ENCODE measurements at regions not wholly inside any gene's neighbourhood (a gene's known extent, or its start where the extent isn't known, plus 50 kb on each side); places are given as distances from the start of the nearest gene placed in this dataset.

DNA sequence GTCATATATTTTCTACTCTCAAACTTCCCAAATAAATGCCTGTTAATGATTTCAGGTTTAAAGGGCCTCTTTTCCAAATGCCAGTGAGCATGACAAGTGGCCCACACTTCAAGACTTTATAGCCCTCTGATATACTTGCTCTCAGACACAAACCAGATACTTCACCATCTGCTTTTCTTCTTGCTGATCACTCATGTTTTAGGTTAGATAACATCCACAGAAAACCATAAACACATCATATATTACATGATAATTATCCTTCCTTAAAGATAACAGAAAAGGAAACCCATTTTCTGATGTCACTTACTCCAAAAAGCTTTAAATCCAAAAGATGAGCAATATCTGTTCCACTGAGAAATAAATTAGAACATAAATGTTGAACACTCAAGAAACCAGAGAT lies 723.5 kb downstream of the LTN1 start:
- CTCF ChIA-PET = no interaction called here
- no peak for DNase-seq
- H3K36me3 Mint-ChIP-seq (ENCODE audit: insufficient read depth, unreplicated experiment) = no peaks in the 10 kb centered on the region
- intact Hi-C loops (cut with micrococcal nuclease; ENCODE audit: unreplicated experiment) = no loop called here
- TF ChIP-seq, protein P1, sequence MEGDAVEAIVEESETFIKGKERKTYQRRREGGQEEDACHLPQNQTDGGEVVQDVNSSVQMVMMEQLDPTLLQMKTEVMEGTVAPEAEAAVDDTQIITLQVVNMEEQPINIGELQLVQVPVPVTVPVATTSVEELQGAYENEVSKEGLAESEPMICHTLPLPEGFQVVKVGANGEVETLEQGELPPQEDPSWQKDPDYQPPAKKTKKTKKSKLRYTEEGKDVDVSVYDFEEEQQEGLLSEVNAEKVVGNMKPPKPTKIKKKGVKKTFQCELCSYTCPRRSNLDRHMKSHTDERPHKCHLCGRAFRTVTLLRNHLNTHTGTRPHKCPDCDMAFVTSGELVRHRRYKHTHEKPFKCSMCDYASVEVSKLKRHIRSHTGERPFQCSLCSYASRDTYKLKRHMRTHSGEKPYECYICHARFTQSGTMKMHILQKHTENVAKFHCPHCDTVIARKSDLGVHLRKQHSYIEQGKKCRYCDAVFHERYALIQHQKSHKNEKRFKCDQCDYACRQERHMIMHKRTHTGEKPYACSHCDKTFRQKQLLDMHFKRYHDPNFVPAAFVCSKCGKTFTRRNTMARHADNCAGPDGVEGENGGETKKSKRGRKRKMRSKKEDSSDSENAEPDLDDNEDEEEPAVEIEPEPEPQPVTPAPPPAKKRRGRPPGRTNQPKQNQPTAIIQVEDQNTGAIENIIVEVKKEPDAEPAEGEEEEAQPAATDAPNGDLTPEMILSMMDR (IDR thresholded peaks at IDR 0.05; ENCODE audit: insufficient read depth in 1 of 2, low read depth in 1 of 2, low read length in 1 of 2, severe bottlenecking in 1 of 2, unreplicated experiment in 1 of 2) = no peak
- POLR2A ChIA-PET = no interaction called here
- no peaks in the 10 kb centered on the region for H3K4me1 ChIP-seq
- no peaks in the 10 kb centered on the region for H3K27me3 Mint-ChIP-seq (ENCODE audit: insufficient read depth, unreplicated experiment)
- H3K36me3 ChIP-seq (ENCODE audit: control insufficient read depth, insufficient read depth, low read length) = no peaks in the 10 kb centered on the region
- no peak overlapping the region for H3K4me3 Mint-ChIP-seq (ENCODE audit: unreplicated experiment)
- no TSS peak for BruUV-seq (replicated peaks)
- peaks cover 18% of the 10 kb centered on the region for H3K9me3 Mint-ChIP-seq (ENCODE audit: unreplicated experiment)
- no peak overlapping the region for H3K27ac Mint-ChIP-seq (ENCODE audit: unreplicated experiment)
- H3K9me3 ChIP-seq = no peaks in the 10 kb centered on the region
- H3K4me3 ChIP-seq (ENCODE audit: low read depth, low read length) = no peak overlapping the region
- no peaks in the 10 kb centered on the region for H3K27me3 ChIP-seq (replicated peaks; ENCODE audit: control insufficient read depth, insufficient read depth, low read length)
- H3K4me1 Mint-ChIP-seq (ENCODE audit: low read depth, unreplicated experiment) = no peaks in the 10 kb centered on the region

DNA sequence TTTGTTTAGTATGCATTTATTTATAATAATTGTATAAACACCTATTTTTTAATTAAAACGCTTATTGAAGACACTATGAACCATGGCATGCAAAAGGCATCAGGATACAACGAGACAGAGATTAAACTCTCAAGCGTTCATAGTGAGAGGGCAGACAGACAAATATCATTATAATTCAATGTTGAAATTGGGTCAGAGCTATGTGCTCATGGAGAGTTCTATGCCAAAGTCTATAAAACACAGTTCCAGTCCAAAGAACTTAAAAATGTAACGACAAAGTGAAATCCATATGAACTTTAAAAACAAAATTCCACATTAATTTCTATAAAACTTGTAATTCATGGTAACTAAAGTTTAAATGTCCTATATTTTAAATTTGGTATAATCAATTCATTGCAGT lies 724.0 kb downstream of the LTN1 start:
- Mint-ChIP-seq H3K27me3 (ENCODE audit: insufficient read depth, unreplicated experiment) (no peaks in the 10 kb centered on the region), H3K4me1 (ENCODE audit: low read depth, unreplicated experiment) (no peaks in the 10 kb centered on the region), H3K36me3 (ENCODE audit: insufficient read depth, unreplicated experiment) (no peaks in the 10 kb centered on the region), H3K9me3 (ENCODE audit: unreplicated experiment) (peaks cover 14% of the 10 kb centered on the region), H3K27ac (ENCODE audit: unreplicated experiment) (no peak overlapping the region), H3K4me3 (ENCODE audit: unreplicated experiment) (no peak overlapping the region)
- Histone ChIP-seq H3K36me3 (ENCODE audit: control insufficient read depth, insufficient read depth, low read length) (no peaks in the 10 kb centered on the region), H3K4me1 (no peaks in the 10 kb centered on the region), H3K9me3 (no peaks in the 10 kb centered on the region), H3K27me3 (replicated peaks; ENCODE audit: control insufficient read depth, insufficient read depth, low read length) (no peaks in the 10 kb centered on the region), H3K4me3 (ENCODE audit: low read depth, low read length) (no peak overlapping the region)
- intact Hi-C loops (cut with micrococcal nuclease; ENCODE audit: unreplicated experiment) = no loop called here
- ChIA-PET POLR2A (no interaction called here), CTCF (no interaction called here)
- TF ChIP-seq, protein P1 (IDR thresholded peaks at IDR 0.05; ENCODE audit: insufficient read depth in 1 of 2, low read depth in 1 of 2, low read length in 1 of 2, severe bottlenecking in 1 of 2, unreplicated experiment in 1 of 2) = no peak
- no peak for DNase-seq
- BruUV-seq (replicated peaks) = no TSS peak

DNA sequence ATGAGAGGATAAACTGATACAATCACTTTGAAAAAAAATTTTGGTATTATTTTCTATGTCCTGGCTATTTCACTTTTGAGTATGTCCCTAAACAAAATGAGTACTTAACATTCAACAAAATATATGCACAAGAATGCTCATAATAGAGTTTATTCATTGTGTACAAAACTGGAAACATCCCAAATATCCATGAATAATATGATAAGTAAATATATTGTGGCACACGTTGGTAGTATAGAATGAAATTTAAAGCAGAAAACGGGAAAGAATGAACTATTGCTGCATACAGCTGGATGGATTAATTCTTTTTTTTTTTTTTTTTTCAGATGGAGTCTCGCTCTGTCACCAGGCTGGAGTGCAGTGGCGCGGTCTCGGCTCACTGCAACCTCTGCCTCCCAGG lies 725.2 kb downstream of the LTN1 start:
- Histone ChIP-seq H3K9me3 (no peaks in the 10 kb centered on the region), H3K4me3 (ENCODE audit: low read depth, low read length) (no peak overlapping the region), H3K4me1 (no peaks in the 10 kb centered on the region), H3K27me3 (replicated peaks; ENCODE audit: control insufficient read depth, insufficient read depth, low read length) (no peaks in the 10 kb centered on the region), H3K36me3 (ENCODE audit: control insufficient read depth, insufficient read depth, low read length) (no peaks in the 10 kb centered on the region)
- H3K27me3 Mint-ChIP-seq (ENCODE audit: insufficient read depth, unreplicated experiment) = no peaks in the 10 kb centered on the region
- TF ChIP-seq, protein P1 (IDR thresholded peaks at IDR 0.05; ENCODE audit: insufficient read depth in 1 of 2, low read depth in 1 of 2, low read length in 1 of 2, severe bottlenecking in 1 of 2, unreplicated experiment in 1 of 2) = no peak
- DNase-seq = no peak
- no peak overlapping the region for H3K4me3 Mint-ChIP-seq (ENCODE audit: unreplicated experiment)
- H3K4me1 Mint-ChIP-seq (ENCODE audit: low read depth, unreplicated experiment) = no peaks in the 10 kb centered on the region
- POLR2A ChIA-PET = no interaction called here
- CTCF ChIA-PET = no interaction called here
- H3K36me3 Mint-ChIP-seq (ENCODE audit: insufficient read depth, unreplicated experiment) = no peaks in the 10 kb centered on the region
- no peak overlapping the region for H3K27ac Mint-ChIP-seq (ENCODE audit: unreplicated experiment)
- intact Hi-C loops (cut with micrococcal nuclease; ENCODE audit: unreplicated experiment) = no loop called here
- BruUV-seq (replicated peaks) = no TSS peak
- H3K9me3 Mint-ChIP-seq (ENCODE audit: unreplicated experiment) = peaks cover 11% of the 10 kb centered on the region

All from Caco-2 (cell line).